H1 (cell line): ENCODE measurements at regions not wholly inside any gene's neighbourhood (a gene's known extent, or its start where the extent isn't known, plus 50 kb on each side); places are given as distances from the start of the nearest gene placed in this dataset.

Experiments
- CTCF ChIA-PET: fragments of 300-600 bp; sonication (Branson Sonifier 250); formaldehyde crosslinking; loops from one replicate; lab custom pipeline; 2021; ENCODE audit not compliant: partially characterized antibody; lab: Charles Lee
- POLR2A ChIA-PET: fragments of 300-600 bp; sonication (Branson Sonifier 250); formaldehyde crosslinking; loops from one replicate; lab custom pipeline; 2021; ENCODE audit warnings: inconsistent platforms; ENCODE audit not compliant: partially characterized antibody; lab: Charles Lee
- DNase-seq, 2 experiments: peaks; one replicate each; pipeline versions ENCODE4 v3.0.0 to v3.0.0-alpha.2; 2010 to 2022; ENCODE audit warnings: low spot score in 2 of 2, low read depth in 1 of 2, mixed read lengths in 1 of 2
- FAIRE-seq: peaks from 2 replicates; lab custom pipeline; 2011; peaks lifted over from hg19 to GRCh38; lab: Jason Lieb, UNC
- H2AFZ ChIP-seq: 2 replicates; pipeline ENCODE4 v1.8.1; 2012; ENCODE audit warnings: low read length, inconsistent platforms
- H2AK5ac ChIP-seq: 2 replicates; pipeline ENCODE4 v1.6.1; 2013; ENCODE audit warnings: low read depth, low read length
- H2BK120ac ChIP-seq: replicated peaks from 2 replicates; pipeline ENCODE3; 2013; ENCODE audit warnings: low read depth, low read length, inconsistent platforms
- H2BK12ac ChIP-seq: 2 replicates; pipeline ENCODE4 v1.6.1; 2013; ENCODE audit warnings: low read depth, low read length
- H2BK15ac ChIP-seq: 2 replicates; pipeline ENCODE4 v1.6.1; 2013; ENCODE audit warnings: low read length
- H2BK20ac ChIP-seq: 2 replicates; pipeline ENCODE4 v1.6.1; 2013; ENCODE audit warnings: low read length
- H2BK5ac ChIP-seq: 2 replicates; pipeline ENCODE4 v1.6.1; 2013; ENCODE audit warnings: low read depth, low read length
- H3K14ac ChIP-seq: 2 replicates; pipeline ENCODE4 v1.6.1; 2013; ENCODE audit warnings: inconsistent platforms; ENCODE audit not compliant: insufficient read length
- H3K18ac ChIP-seq: 2 replicates; pipeline ENCODE4 v1.6.1; 2013; ENCODE audit warnings: low read length; ENCODE audit errors: extremely low read depth
- H3K23ac ChIP-seq: 2 replicates; pipeline ENCODE4 v1.6.1; 2013; ENCODE audit warnings: inconsistent platforms; ENCODE audit not compliant: insufficient read length
- H3K23me2 ChIP-seq: 2 replicates; pipeline ENCODE4 v1.6.1; 2013; ENCODE audit warnings: low read depth, low read length
- H3K27ac ChIP-seq: 2 replicates; pipeline ENCODE4 v1.6.1; 2011; ENCODE audit warnings: low read depth, low read length, inconsistent platforms
- H3K27me3 ChIP-seq, 4 experiments: replicated peaks in 1 of 4; 1 replicate in 1 of 4; 2 replicates in 3 of 4; pipeline versions ENCODE4 v1.6.1 to v1.8.1; 2011 to 2013; ENCODE audit warnings: low read length in 3 of 4, mild to moderate bottlenecking in 3 of 4, inconsistent platforms in 2 of 4, mixed read lengths in 2 of 4, moderate library complexity in 1 of 4; ENCODE audit not compliant: control insufficient read depth in 3 of 4, insufficient read depth in 3 of 4; ENCODE audit errors: extremely low read depth in 1 of 4
- H3K36me3 ChIP-seq, 4 experiments: 2 replicates each; pipeline versions ENCODE4 v1.6.1 to v1.8.1; 2011 to 2013; ENCODE audit warnings: mild to moderate bottlenecking in 4 of 4, low read length in 3 of 4, moderate library complexity in 2 of 4, control low read depth in 1 of 4, inconsistent platforms in 1 of 4; ENCODE audit not compliant: insufficient read depth in 4 of 4, control insufficient read depth in 2 of 4
- H3K4ac ChIP-seq: replicated peaks from 2 replicates; pipeline ENCODE3; 2013; ENCODE audit warnings: low read length, low read depth, mixed read lengths, inconsistent platforms; ENCODE audit not compliant: insufficient read length
- H3K4me1 ChIP-seq, 4 experiments: replicated peaks in 1 of 4; 1 replicate in 1 of 4; 2 replicates in 3 of 4; pipeline versions ENCODE4 v1.6.1 to v1.8.1; 2011 to 2013; ENCODE audit warnings: low read length in 3 of 4, inconsistent platforms in 2 of 4, mixed read lengths in 1 of 4; ENCODE audit not compliant: insufficient read depth in 4 of 4, control insufficient read depth in 3 of 4
- H3K4me2 ChIP-seq, 2 experiments: 2 replicates each; pipeline versions ENCODE4 v1.6.1 to v1.8.1; 2011 to 2013; ENCODE audit warnings: low read depth in 2 of 2, low read length in 2 of 2, control low read depth in 1 of 2, inconsistent platforms in 1 of 2, mild to moderate bottlenecking in 1 of 2; ENCODE audit not compliant: insufficient read depth in 1 of 2
- H3K4me3 ChIP-seq, 4 experiments: fragments of 200-600, 300-600 bp in 1 of 4; sonication (generic), shearing (Covaris generic), sonication (Bioruptor Twin) in 1 of 4; 2 replicates each; pipeline versions ENCODE4 v1.5.1 to v1.8.1; 2011 to 2016; ENCODE audit warnings: low read length in 4 of 4, low read depth in 3 of 4, control low read depth in 2 of 4, inconsistent platforms in 2 of 4, mild to moderate bottlenecking in 2 of 4, mixed read lengths in 1 of 4, moderate library complexity in 1 of 4; ENCODE audit not compliant: insufficient read depth in 2 of 4; ENCODE audit errors: extremely low read depth in 1 of 4
- H3K56ac ChIP-seq: replicated peaks from 2 replicates; pipeline ENCODE3; 2013; ENCODE audit warnings: low read depth, mild to moderate bottlenecking, mixed read lengths, low read length, inconsistent platforms; ENCODE audit not compliant: insufficient read length
- H3K79me1 ChIP-seq: 2 replicates; pipeline ENCODE4 v1.6.1; 2013; ENCODE audit warnings: low read depth, low read length, control low read depth
- H3K79me2 ChIP-seq, 2 experiments: 2 replicates each; pipeline versions ENCODE4 v1.6.1 to v1.8.1; 2012 to 2013; ENCODE audit warnings: low read length in 2 of 2, mild to moderate bottlenecking in 2 of 2, inconsistent platforms in 1 of 2; ENCODE audit not compliant: insufficient read depth in 2 of 2, control insufficient read depth in 1 of 2
- H3K9ac ChIP-seq, 4 experiments: replicated peaks in 1 of 4; 1 replicate in 1 of 4; 2 replicates in 3 of 4; pipeline versions ENCODE4 v1.6.1 to v1.8.1; 2011 to 2013; ENCODE audit warnings: low read depth in 3 of 4, low read length in 3 of 4, control low read depth in 2 of 4, mild to moderate bottlenecking in 2 of 4, moderate library complexity in 2 of 4, inconsistent platforms in 1 of 4; ENCODE audit errors: extremely low read depth in 1 of 4
- H3K9me3 ChIP-seq, 2 experiments: 2 replicates each; pipeline versions ENCODE4 v1.6.1 to v1.8.1; 2012 to 2013; ENCODE audit warnings: mild to moderate bottlenecking in 2 of 2, moderate library complexity in 2 of 2, control low read depth in 1 of 2, inconsistent platforms in 1 of 2, low read depth in 1 of 2, low read length in 1 of 2, mixed read lengths in 1 of 2; ENCODE audit not compliant: insufficient read depth in 2 of 2
- H4K20me1 ChIP-seq, 2 experiments: replicated peaks in 1 of 2; 2 replicates each; pipeline versions ENCODE3 to v1.8.1; 2011 to 2013; ENCODE audit warnings: inconsistent platforms in 2 of 2, low read length in 2 of 2, mild to moderate bottlenecking in 1 of 2; ENCODE audit not compliant: insufficient read depth in 2 of 2, control insufficient read depth in 1 of 2
- H4K5ac ChIP-seq: 2 replicates; pipeline ENCODE4 v1.6.1; 2013; ENCODE audit warnings: low read length, low read depth, mixed read lengths, inconsistent platforms; ENCODE audit not compliant: insufficient read length
- H4K8ac ChIP-seq: 2 replicates; pipeline ENCODE4 v1.8.0; 2013; ENCODE audit warnings: mild to moderate bottlenecking, moderate library complexity, low read length, inconsistent platforms; ENCODE audit not compliant: insufficient read depth; ENCODE audit errors: extremely low read depth
- H4K91ac ChIP-seq: replicated peaks from 2 replicates; pipeline ENCODE3; 2013; ENCODE audit warnings: low read length, mixed read lengths, inconsistent platforms; ENCODE audit not compliant: insufficient read length
- CEBPB ChIP-seq: IDR thresholded peaks from 2 replicates; pipeline ENCODE4 v1.6.1; 2012; ENCODE audit warnings: low read depth, low read length
- CHD2 ChIP-seq: IDR thresholded peaks from 2 replicates; pipeline ENCODE4 v1.6.1; 2012; ENCODE audit warnings: low read length, improper control_type of control experiment
- CREB1 ChIP-seq: IDR thresholded peaks from 2 replicates; pipeline ENCODE4 v1.6.1; 2012; ENCODE audit warnings: inconsistent platforms
- EZH2 ChIP-seq: fragments of 200-600 bp; sonication (generic); IDR thresholded peaks from 2 replicates; pipeline ENCODE4 v1.7.1; 2012; ENCODE audit warnings: low read depth, mild to moderate bottlenecking, moderate library complexity, low read length, inconsistent platforms; ENCODE audit not compliant: severe bottlenecking
- KDM1A ChIP-seq: fragments of 200-600, 300-600 bp; sonication (generic); IDR thresholded peaks from 2 replicates; pipeline ENCODE4 v1.7.1; 2016; ENCODE audit warnings: mild to moderate bottlenecking, low read length, borderline replicate concordance
- PHF8 ChIP-seq: fragments of 200-600 bp; sonication (generic); conservative IDR thresholded peaks from 2 replicates; pipeline ENCODE4 v1.7.1; 2012; ENCODE audit warnings: low read depth, mild to moderate bottlenecking, inconsistent platforms, low read length, moderate library complexity
- POLR2A ChIP-seq, 2 experiments: IDR thresholded peaks; 1 replicate in 1 of 2; 2 replicates in 1 of 2; pipeline ENCODE4 v1.6.1; 2011; ENCODE audit warnings: low read depth in 2 of 2, low read length in 2 of 2, mild to moderate bottlenecking in 2 of 2; ENCODE audit errors: control extremely low read depth in 1 of 2
- POLR2AphosphoS5 ChIP-seq: IDR thresholded peaks from 2 replicates; pipeline ENCODE4 v1.6.1; 2011; ENCODE audit warnings: low read depth, low read length
- RAD21 ChIP-seq, 2 experiments: IDR thresholded peaks in 1 of 2; conservative IDR thresholded peaks in 1 of 2; 2 replicates each; pipeline ENCODE4 v1.6.1; 2011; ENCODE audit warnings: low read depth in 2 of 2, low read length in 2 of 2, improper control_type of control experiment in 1 of 2, inconsistent platforms in 1 of 2, mild to moderate bottlenecking in 1 of 2, moderate library complexity in 1 of 2
- RXRA ChIP-seq: IDR thresholded peaks from 2 replicates; pipeline ENCODE4 v1.6.1; 2011; ENCODE audit warnings: low read depth, mild to moderate bottlenecking, low read length, moderate library complexity; ENCODE audit not compliant: insufficient read depth
- SIRT6 ChIP-seq: IDR thresholded peaks from one replicate; pipeline ENCODE4 v1.7.1; 2012; ENCODE audit warnings: low read length, inconsistent platforms
- TAF7 ChIP-seq: optimal IDR thresholded peaks from 2 replicates; pipeline ENCODE3; 2011; ENCODE audit warnings: low read depth, mild to moderate bottlenecking, inconsistent platforms, low read length, moderate library complexity, borderline replicate concordance
- TEAD4 ChIP-seq: IDR thresholded peaks from 2 replicates; pipeline ENCODE4 v1.6.1; 2012; ENCODE audit warnings: low read depth, low read length, inconsistent platforms, mixed read lengths
- WGBS, 2 experiments: shearing (Covaris generic) in 1 of 2; methylation state at CpG; one replicate each; pipeline versions ENCODE4 v1.1.6 to v1.1.7; 2013 to 2015; ENCODE audit warnings: low lambda C conversion rate in 2 of 2, mixed read lengths in 2 of 2, inconsistent platforms in 1 of 2, low coverage in 1 of 2, missing lambda C conversion rate in 1 of 2; ENCODE audit not compliant: insufficient replicate concordance in 2 of 2, insufficient coverage in 1 of 2, insufficient read length in 1 of 2; ENCODE audit errors: extremely low coverage in 1 of 2, missing lambda C conversion rate in 1 of 2; 5-methylcytosine and 5-hydroxymethylcytosine counted together

DNA sequence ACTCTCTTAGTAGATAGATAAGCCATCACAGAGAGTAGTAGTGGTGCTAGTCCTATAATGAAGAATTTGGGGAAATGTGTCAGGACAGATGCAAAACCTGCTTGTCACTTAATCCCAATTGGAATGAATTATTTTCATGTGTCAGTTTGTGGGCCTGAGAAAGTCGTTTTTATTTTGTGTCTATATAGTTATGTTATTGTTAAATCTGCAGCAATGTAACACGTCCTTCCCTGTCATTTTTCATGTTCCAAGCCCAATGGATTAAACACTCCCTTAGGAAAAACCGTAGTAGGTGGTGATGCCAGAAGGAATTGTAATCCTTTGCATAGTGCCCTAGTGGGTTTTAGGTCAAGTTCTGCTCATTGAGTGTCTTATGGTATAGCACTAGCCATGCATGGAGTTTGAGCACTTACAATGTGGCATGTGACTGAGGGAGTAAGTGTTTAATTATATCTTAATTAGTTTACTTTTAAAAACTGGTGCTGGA lies 105.9 kb upstream of the PRSS16 start:
- Histone ChIP-seq H2BK120ac (no peak overlapping the region), H4K8ac (no peak overlapping the region), H4K91ac (no peak overlapping the region), H2BK12ac (no peak overlapping the region), H3K9ac (peak overlapping the region in 1 of 4 experiments; percentile 70; a peak in 1 of 7 replicates), H3K27ac (no peak overlapping the region), H3K4me2 (peak overlapping the region; percentile 58 to 63), H3K79me1 (no peaks in the 10 kb centered on the region), H4K20me1 (no peaks in the 10 kb centered on the region), H3K23me2 (peaks cover 5% of the 10 kb centered on the region), H3K23ac (no peak overlapping the region), H3K4ac (no peak overlapping the region), H3K27me3 (no peaks in the 10 kb centered on the region), H3K14ac (no peak overlapping the region), H2BK5ac (no peak overlapping the region), H3K4me3 (peak overlapping the region in 3 of 4 experiments; percentile 47 to 95 (median 50); a peak in 6 of 8 replicates), H3K18ac (no peak overlapping the region), H3K79me2 (peaks cover 0 to 52% of the 10 kb centered on the region in 2 experiments; a peak in 2 of 4 replicates), H2AFZ (no peak overlapping the region), H4K5ac (no peak overlapping the region), H3K36me3 (peaks cover 0 to 5% (median 0%) of the 10 kb centered on the region in 4 experiments; a peak in 1 of 8 replicates), H2AK5ac (no peak overlapping the region), H3K56ac (no peak overlapping the region), H2BK20ac (no peak overlapping the region), H2BK15ac (no peak overlapping the region), H3K9me3 (no peaks in the 10 kb centered on the region), H3K4me1 (peaks cover 0 to 13% (median 2%) of the 10 kb centered on the region in 4 experiments; a peak in 4 of 7 replicates)
- ChIA-PET CTCF (no interaction called here), POLR2A (interaction anchor here (1.0 to 21.6 kb wide), 6 partner anchors 11 to 955 kb away, joined by 3 to 824 read pairs (median 46); a partner anchor contains a TSS)
- FAIRE-seq = no peak
- no peak for DNase-seq
- 46% methylated on average over 3 of the region's 3 CpGs; no CpG with 5 or more reads in 1 of the 2 experiments for WGBS, 2 experiments
- no peak for TF ChIP-seq TEAD4
- TF ChIP-seq CHD2 = no peak
- no peak for TF ChIP-seq CREB1
- TF ChIP-seq RAD21 (IDR thresholded peaks at IDR 0.05 in 1 of 2, conservative IDR thresholded peaks at IDR 0.05 in 1 of 2; ENCODE audit: low read depth in 2 of 2, low read length in 2 of 2) = no peak
- no peak for TF ChIP-seq CEBPB
- TF ChIP-seq TAF7 = peak; percentile 42
- TF ChIP-seq POLR2AphosphoS5 = peak; percentile 93
- no peak for TF ChIP-seq RXRA
- no peak for TF ChIP-seq SIRT6
- TF ChIP-seq EZH2 = no peak
- no peak for TF ChIP-seq KDM1A
- peak; percentile 16 to 82 for TF ChIP-seq POLR2A (IDR thresholded peaks at IDR 0.05; ENCODE audit: control extremely low read depth in 1 of 2, low read depth in 2 of 2, low read length in 2 of 2)
- no peak for TF ChIP-seq PHF8
